AG09309 (cell line): ENCODE measurements at regions not wholly inside any gene's neighbourhood (a gene's known extent, or its start where the extent isn't known, plus 50 kb on each side); places are given as distances from the start of the nearest gene placed in this dataset.

Experiments used
- DNase-seq: peaks from one replicate; pipeline ENCODE4 v3.0.0-alpha.2; 2010; ENCODE audit warnings: low read depth
- H3K4me3 ChIP-seq: 2 replicates; pipeline ENCODE4 v1.5.1; 2011; ENCODE audit warnings: mild to moderate bottlenecking, low read depth, low read length, moderate library complexity; ENCODE audit not compliant: control insufficient read depth
- TF ChIP-seq, protein P1 (sequence below): IDR thresholded peaks from 2 replicates; pipeline ENCODE4 v1.5.1; 2011; ENCODE audit warnings: mild to moderate bottlenecking, low read depth, low read length, inconsistent platforms; ENCODE audit not compliant: insufficient read depth, control insufficient read depth; ENCODE audit errors: missing control alignments

DNA sequence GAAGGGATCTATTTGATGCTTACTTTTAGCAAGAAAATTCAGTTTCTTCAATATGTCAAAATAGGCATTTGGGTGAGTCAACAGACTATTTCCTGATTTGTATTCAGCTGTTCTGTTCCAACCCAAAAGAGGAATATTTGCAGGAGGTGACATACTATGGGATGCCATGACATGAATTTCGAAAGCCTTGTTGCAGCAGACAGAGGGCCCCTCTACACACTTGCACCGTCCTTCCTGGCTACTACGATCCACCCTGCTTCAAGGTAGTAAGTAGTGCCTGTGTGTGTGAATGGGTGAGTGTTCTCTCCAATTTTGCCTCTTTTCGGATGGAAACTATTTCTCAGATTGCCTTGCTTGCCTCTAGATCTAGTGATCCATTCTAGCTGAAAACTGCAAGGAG, 413.0 kb upstream of the ADARB2 start:
- TF ChIP-seq, protein P1, sequence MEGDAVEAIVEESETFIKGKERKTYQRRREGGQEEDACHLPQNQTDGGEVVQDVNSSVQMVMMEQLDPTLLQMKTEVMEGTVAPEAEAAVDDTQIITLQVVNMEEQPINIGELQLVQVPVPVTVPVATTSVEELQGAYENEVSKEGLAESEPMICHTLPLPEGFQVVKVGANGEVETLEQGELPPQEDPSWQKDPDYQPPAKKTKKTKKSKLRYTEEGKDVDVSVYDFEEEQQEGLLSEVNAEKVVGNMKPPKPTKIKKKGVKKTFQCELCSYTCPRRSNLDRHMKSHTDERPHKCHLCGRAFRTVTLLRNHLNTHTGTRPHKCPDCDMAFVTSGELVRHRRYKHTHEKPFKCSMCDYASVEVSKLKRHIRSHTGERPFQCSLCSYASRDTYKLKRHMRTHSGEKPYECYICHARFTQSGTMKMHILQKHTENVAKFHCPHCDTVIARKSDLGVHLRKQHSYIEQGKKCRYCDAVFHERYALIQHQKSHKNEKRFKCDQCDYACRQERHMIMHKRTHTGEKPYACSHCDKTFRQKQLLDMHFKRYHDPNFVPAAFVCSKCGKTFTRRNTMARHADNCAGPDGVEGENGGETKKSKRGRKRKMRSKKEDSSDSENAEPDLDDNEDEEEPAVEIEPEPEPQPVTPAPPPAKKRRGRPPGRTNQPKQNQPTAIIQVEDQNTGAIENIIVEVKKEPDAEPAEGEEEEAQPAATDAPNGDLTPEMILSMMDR, result no peak
- DNase-seq, result no peak
- H3K4me3 ChIP-seq, result no peak overlapping the region

DNA sequence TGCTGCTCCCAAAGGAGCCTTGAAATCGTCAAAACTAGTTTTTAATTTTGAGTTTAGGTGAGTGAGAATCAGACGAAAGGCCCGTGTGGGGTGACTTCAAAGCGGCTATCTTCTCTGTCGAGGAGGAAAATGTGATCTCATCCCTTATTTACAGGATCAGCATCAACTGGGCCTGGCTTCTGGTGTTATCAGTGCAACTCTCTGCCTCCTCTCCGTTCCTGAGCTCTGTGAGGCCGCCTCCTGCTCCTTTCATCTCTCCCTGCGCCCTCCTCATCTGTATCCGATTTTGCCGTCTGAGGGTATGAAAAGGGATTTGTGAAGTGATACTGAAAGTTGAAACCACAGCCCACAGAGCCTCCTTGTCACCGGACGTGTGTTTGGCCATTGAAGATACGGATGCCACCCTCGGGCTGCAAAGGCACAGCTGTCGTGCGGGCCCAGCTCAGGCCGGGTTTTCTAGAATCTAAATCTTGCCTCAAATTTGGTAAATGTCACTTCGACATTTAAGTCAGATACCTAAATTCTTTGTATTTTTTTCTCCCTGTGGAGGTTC, 408.7 kb upstream of the ADARB2 start:
- TF ChIP-seq, protein P1, result no peak
- no peak for DNase-seq

DNA sequence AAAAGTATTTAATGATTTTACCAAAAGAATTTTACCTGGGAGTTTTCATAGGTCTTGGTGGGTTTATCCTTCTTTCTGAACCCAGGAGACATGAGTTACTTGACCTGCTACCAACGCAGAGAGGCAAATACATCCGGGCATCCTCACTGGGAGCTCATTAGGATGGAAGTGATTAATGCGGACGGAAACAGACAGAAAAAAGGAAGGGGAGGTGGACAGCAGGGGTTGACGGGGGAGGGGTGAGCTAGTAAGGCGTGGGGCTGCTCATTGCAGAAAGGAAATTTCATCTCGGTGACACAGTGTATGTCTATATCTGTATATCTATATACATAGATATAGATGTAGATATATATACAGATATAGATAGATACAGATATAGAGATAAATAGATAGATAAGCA, 408.2 kb upstream of the ADARB2 start:
- TF ChIP-seq, protein P1, result no peak
- no peak for DNase-seq
- H3K4me3 ChIP-seq, result no peak overlapping the region

More for the DNA sequence above, 408.7 kb upstream of the ADARB2 start:
- no peak overlapping the region for H3K4me3 ChIP-seq

DNA sequence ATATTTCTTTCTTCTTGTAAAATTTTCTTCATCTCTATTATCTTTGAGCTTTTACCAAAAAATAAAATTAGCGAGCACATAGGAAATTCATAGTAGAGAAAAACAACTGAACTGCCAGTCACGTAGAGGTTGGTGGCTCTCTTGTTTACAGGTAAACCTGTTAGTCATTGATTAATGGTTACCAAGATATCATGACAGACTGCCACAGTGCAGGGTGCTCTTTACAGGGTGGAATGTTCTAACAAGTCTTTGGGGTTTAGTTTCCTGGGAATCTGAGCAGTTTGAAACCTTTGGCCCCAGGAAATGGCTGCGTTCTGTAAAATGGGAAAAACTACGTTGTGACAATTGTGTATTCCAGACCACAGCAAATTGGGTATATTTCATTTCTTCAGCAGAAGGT, 407.3 kb upstream of the ADARB2 start:
- TF ChIP-seq, protein P1, result no peak
- DNase-seq, result no peak
- no peak overlapping the region for H3K4me3 ChIP-seq

DNA sequence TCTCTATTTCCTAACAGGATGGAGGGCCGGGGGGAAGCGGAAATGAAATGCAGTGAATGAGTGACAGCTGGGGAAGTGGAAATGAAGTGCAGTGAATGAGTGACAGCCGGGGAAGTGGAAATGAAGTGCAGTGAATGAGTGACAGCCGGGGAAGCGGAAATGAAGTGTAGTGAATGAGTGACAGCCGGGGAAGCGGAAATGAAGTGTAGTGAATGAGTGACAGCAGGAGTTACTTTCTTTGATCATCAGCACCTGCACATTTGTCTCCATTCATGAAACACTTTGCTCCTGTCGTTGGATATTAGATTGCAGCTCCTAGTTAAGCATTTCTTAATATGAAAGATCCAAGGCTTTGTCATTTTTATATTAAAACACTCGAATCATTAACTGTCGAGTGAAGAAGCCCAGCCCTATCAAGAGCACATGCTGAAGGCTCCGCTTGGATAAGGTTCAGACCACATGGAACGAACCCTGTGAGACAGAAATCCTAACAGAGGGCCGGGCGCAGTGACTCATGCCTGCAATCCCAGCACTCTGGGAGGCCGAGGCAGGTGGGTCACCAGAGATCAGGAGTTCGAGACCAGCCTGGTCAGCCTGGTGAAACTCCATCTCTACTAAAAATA, 406.0 kb upstream of the ADARB2 start:
- TF ChIP-seq, protein P1, result no peak
- no peak overlapping the region for H3K4me3 ChIP-seq
- DNase-seq, result no peak

DNA sequence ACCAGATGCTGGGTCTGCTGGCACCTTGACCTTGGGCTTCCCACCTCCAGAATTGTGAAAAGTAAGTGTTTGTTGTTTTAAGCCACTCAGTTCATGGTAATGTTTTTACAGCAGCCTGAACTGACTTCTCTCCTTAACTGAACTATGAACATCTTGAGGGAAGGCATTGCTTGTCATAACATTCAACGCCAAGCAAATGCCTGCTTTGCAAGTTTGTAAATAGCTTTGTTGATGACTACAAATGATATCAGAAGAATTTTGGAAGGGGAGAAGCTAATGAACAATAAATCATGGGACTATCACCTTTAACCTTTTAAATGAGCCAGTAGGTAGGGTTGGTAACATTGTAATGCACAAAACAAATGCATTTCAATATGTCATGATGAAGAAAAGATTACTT, 402.4 kb upstream of the ADARB2 start:
- TF ChIP-seq, protein P1, result no peak
- no peak for DNase-seq
- no peak overlapping the region for H3K4me3 ChIP-seq

DNA sequence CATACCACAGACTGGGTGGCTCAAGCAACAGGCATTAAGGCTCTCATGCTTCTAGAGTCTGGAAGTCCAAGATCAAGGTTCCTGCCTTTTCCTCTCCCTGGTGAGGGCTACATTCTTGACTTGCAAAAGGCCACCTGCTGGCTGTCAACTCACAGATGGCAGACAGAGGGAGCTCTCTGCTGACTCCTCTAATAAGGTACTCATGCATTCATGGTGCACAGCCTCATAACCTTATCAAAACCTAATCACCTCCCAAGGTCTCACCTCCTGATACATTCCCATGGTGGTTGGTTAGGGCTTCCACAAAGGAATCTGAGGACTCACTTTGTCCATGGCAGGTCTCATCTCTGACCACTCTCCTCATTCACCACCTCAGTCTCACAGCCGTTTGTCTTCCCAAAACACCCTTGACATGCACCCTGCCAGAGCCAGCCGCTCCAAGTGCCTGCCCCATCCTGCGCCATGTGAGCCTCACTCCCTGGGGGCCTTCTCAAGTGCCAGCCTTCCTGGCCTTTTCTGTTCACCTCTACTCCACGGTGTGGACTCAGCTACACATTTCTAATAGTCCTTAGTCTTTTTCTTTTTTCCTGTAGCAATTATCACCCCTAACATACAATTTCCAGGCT, 400.3 kb upstream of the ADARB2 start:
- DNase-seq, result no peak

More for the DNA sequence above, 400.3 kb upstream of the ADARB2 start:
- TF ChIP-seq, protein P1, result no peak
- no peak overlapping the region for H3K4me3 ChIP-seq
